ENCODE measurements at regions not wholly inside any gene's neighbourhood (a gene's known extent, or its start where the extent isn't known, plus 50 kb on each side); places are given as distances from the start of the nearest gene placed in this dataset.

DNA sequence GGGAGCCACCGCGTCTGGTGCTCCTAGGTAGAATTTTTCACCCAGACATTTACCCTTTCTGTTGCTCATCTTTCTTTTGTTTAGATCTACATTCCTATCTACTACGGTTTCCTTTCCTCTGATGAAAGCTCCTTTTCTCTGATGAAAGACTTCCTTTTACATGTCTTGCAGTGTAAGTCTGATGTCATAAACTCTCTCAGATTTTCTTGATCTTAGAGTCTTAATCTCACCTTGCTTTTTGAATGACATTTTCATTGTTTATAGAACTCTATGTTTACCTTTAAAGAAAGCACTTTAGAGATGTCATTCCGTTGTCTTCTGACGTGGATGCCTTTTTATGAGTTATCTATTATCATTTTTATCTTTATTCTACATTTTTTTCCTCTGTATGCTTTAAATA is 171.8 kb upstream of the MTPN start:
- TF ChIP-seq, protein P1, sequence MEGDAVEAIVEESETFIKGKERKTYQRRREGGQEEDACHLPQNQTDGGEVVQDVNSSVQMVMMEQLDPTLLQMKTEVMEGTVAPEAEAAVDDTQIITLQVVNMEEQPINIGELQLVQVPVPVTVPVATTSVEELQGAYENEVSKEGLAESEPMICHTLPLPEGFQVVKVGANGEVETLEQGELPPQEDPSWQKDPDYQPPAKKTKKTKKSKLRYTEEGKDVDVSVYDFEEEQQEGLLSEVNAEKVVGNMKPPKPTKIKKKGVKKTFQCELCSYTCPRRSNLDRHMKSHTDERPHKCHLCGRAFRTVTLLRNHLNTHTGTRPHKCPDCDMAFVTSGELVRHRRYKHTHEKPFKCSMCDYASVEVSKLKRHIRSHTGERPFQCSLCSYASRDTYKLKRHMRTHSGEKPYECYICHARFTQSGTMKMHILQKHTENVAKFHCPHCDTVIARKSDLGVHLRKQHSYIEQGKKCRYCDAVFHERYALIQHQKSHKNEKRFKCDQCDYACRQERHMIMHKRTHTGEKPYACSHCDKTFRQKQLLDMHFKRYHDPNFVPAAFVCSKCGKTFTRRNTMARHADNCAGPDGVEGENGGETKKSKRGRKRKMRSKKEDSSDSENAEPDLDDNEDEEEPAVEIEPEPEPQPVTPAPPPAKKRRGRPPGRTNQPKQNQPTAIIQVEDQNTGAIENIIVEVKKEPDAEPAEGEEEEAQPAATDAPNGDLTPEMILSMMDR (IDR thresholded peaks at IDR 0.05): no peak
- TF ChIP-seq EP300 (IDR thresholded peaks at IDR 0.05) (no peak), POLR2AphosphoS5 (IDR thresholded peaks at IDR 0.05) (no peak)

Measured in stomach (tissue), 4 donors.